ENCODE measurements at regions not wholly inside any gene's neighbourhood (a gene's known extent, or its start where the extent isn't known, plus 50 kb on each side); places are given as distances from the start of the nearest gene placed in this dataset.

- ChIA-PET CTCF (no interaction called here), POLR2A (no interaction called here)
- H3K27ac ChIP-seq (ENCODE audit: insufficient read depth, low read depth, low read length), result no peak overlapping the region
- H3K9me1 ChIP-seq (replicated peaks; ENCODE audit: control insufficient read depth, extremely low read depth, insufficient read depth, low read length), result no peaks in the 10 kb centered on the region
- no peak overlapping the region for H3K9ac ChIP-seq (replicated peaks; ENCODE audit: extremely low read depth, insufficient read depth, low read length)
- H4K20me1 ChIP-seq (replicated peaks; ENCODE audit: control insufficient read depth, extremely low read depth, insufficient read depth, low read length), result no peaks in the 10 kb centered on the region
- no peaks in the 10 kb centered on the region for H3K79me2 ChIP-seq (ENCODE audit: control insufficient read depth, insufficient read depth, low read length)
- no peak overlapping the region for H2AFZ ChIP-seq (ENCODE audit: low read depth, low read length)
- BruUV-seq (replicated peaks), result no TSS peak
- H3K27me3 ChIP-seq (ENCODE audit: control insufficient read depth in 2 of 2, insufficient read depth in 2 of 2, low read length in 2 of 2), result no peaks in the 10 kb centered on the region
- dilution Hi-C loops (cut with MboI; ENCODE audit: extremely low pct_ligation_motif_present, low sequenced_read_pairs) (no loop called here), intact Hi-C loops (cut with micrococcal nuclease) (no loop called here)
- H3K4me1 ChIP-seq (ENCODE audit: control insufficient read depth, extremely low read depth, insufficient read depth, low read length), result no peaks in the 10 kb centered on the region
- peaks cover 3% of the 10 kb centered on the region for H3K9me3 ChIP-seq (replicated peaks; ENCODE audit: control insufficient read depth, insufficient read depth, low read length)
- DNase-seq (ENCODE audit: low read depth, low spot score) (no peak), FAIRE-seq (no peak)
- no peaks in the 10 kb centered on the region for H3K36me3 ChIP-seq (ENCODE audit: control insufficient read depth in 2 of 2, extremely low read depth in 1 of 2, insufficient read depth in 2 of 2, low read length in 2 of 2)
- TF ChIP-seq MAX (IDR thresholded peaks at IDR 0.05; ENCODE audit: insufficient read depth, insufficient read length), result no peak
- no peak for TF ChIP-seq EZH2 (IDR thresholded peaks at IDR 0.05; ENCODE audit: borderline replicate concordance, low read depth, low read length, severe bottlenecking)
- TF ChIP-seq JUN (IDR thresholded peaks at IDR 0.05; ENCODE audit: borderline replicate concordance, insufficient read depth, insufficient read length, low read depth), result no peak
- TF ChIP-seq MYC (IDR thresholded peaks at IDR 0.05; ENCODE audit: low read depth, low read length), result no peak
- TF ChIP-seq POLR2A (IDR thresholded peaks at IDR 0.05; ENCODE audit: low read depth, low read length), result no peak
- TF ChIP-seq FOS (IDR thresholded peaks at IDR 0.05; ENCODE audit: borderline replicate concordance, insufficient read depth, low read length), result no peak
- TF ChIP-seq CTCF (IDR thresholded peaks at IDR 0.05; ENCODE audit: extremely low read depth in 1 of 2, insufficient read depth in 1 of 2, low read depth in 1 of 2, low read length in 2 of 2), result no peak
- no peak for TF ChIP-seq GATA2 (IDR thresholded peaks at IDR 0.05; ENCODE audit: insufficient read depth, insufficient read length, low read depth, low read length)
- TF ChIP-seq POLR2AphosphoS5 (IDR thresholded peaks at IDR 0.05; ENCODE audit: insufficient read depth, low read depth, low read length), result no peak
- H3K4me3 ChIP-seq (replicated peaks in 1 of 3; ENCODE audit: insufficient read depth in 1 of 3, low read depth in 1 of 3, low read length in 3 of 3), result no peak overlapping the region
- no peak overlapping the region for H3K4me2 ChIP-seq (ENCODE audit: insufficient read depth, low read length)
Observed at GRCh38 chr14:106459971-106460730, 933.8 kb downstream of the TMEM121 start.

All from endothelial cell of umbilical vein (primary cell).